ENCODE measurements at regions not wholly inside any gene's neighbourhood (a gene's known extent, or its start where the extent isn't known, plus 50 kb on each side); places are given as distances from the start of the nearest gene placed in this dataset.

GRCh38 chr15:77853008-77853328 lies 220.3 kb upstream of the LINGO1 start:
- H3K27me3 Mint-ChIP-seq: peaks cover 7% of the 10 kb centered on the region

GRCh38 chr15:77852241-77853007 lies 219.7 kb upstream of the LINGO1 start:
- Mint-ChIP-seq H3K9me3 (ENCODE audit: low read depth) (no peaks in the 10 kb centered on the region), H3K4me1 (ENCODE audit: low read depth) (no peaks in the 10 kb centered on the region), H3K36me3 (no peaks in the 10 kb centered on the region), H3K27me3 (peaks cover 9% of the 10 kb centered on the region), H3K27ac (no peak overlapping the region), H3K4me3 (no peak overlapping the region)

More at GRCh38 chr15:77853008-77853328, 220.3 kb upstream of the LINGO1 start:
- Mint-ChIP-seq H3K27ac (no peak overlapping the region), H3K4me1 (ENCODE audit: low read depth) (no peaks in the 10 kb centered on the region), H3K36me3 (no peaks in the 10 kb centered on the region), H3K4me3 (no peak overlapping the region), H3K9me3 (ENCODE audit: low read depth) (no peaks in the 10 kb centered on the region)

GRCh38 chr15:77851691-77852090 lies 219.0 kb upstream of the LINGO1 start:
- Mint-ChIP-seq H3K27ac (no peak overlapping the region), H3K27me3 (peaks cover 14% of the 10 kb centered on the region), H3K4me1 (ENCODE audit: low read depth) (no peaks in the 10 kb centered on the region), H3K4me3 (no peak overlapping the region), H3K9me3 (ENCODE audit: low read depth) (no peaks in the 10 kb centered on the region), H3K36me3 (no peaks in the 10 kb centered on the region)

GRCh38 chr15:77851086-77851485 lies 218.4 kb upstream of the LINGO1 start:
- H3K27ac Mint-ChIP-seq: no peak overlapping the region
- no peaks in the 10 kb centered on the region for H3K9me3 Mint-ChIP-seq (ENCODE audit: low read depth)
- no peak overlapping the region for H3K4me3 Mint-ChIP-seq
- no peaks in the 10 kb centered on the region for H3K36me3 Mint-ChIP-seq
- H3K4me1 Mint-ChIP-seq (ENCODE audit: low read depth): no peaks in the 10 kb centered on the region
- H3K27me3 Mint-ChIP-seq: peaks cover 11% of the 10 kb centered on the region

GRCh38 chr15:77846986-77847385 lies 214.3 kb upstream of the LINGO1 start:
- peaks cover 4% of the 10 kb centered on the region for H3K36me3 Mint-ChIP-seq
- peaks cover 23% of the 10 kb centered on the region for H3K27me3 Mint-ChIP-seq

GRCh38 chr15:77846360-77846759 lies 213.6 kb upstream of the LINGO1 start:
- no peak overlapping the region for H3K4me3 Mint-ChIP-seq
- peaks cover 4% of the 10 kb centered on the region for H3K36me3 Mint-ChIP-seq
- peaks cover 23% of the 10 kb centered on the region for H3K27me3 Mint-ChIP-seq
- H3K9me3 Mint-ChIP-seq (ENCODE audit: low read depth): peaks cover 4% of the 10 kb centered on the region
- H3K27ac Mint-ChIP-seq: no peak overlapping the region
- no peaks in the 10 kb centered on the region for H3K4me1 Mint-ChIP-seq (ENCODE audit: low read depth)

More at GRCh38 chr15:77846986-77847385, 214.3 kb upstream of the LINGO1 start:
- Mint-ChIP-seq H3K9me3 (ENCODE audit: low read depth) (peaks cover 4% of the 10 kb centered on the region), H3K27ac (no peak overlapping the region), H3K4me1 (ENCODE audit: low read depth) (no peaks in the 10 kb centered on the region), H3K4me3 (no peak overlapping the region)

- Mint-ChIP-seq H3K27ac (no peak overlapping the region), H3K9me3 (ENCODE audit: low read depth) (peaks cover 4% of the 10 kb centered on the region), H3K27me3 (peaks cover 23% of the 10 kb centered on the region), H3K36me3 (peaks cover 4% of the 10 kb centered on the region), H3K4me3 (no peak overlapping the region), H3K4me1 (ENCODE audit: low read depth) (no peaks in the 10 kb centered on the region)
These were observed 212.2 kb upstream of the LINGO1 start for GRCh38 chr15:77844798-77845446.

GRCh38 chr15:77843546-77843945 lies 210.8 kb upstream of the LINGO1 start:
- Mint-ChIP-seq H3K36me3 (peaks cover 4% of the 10 kb centered on the region), H3K4me1 (ENCODE audit: low read depth) (no peaks in the 10 kb centered on the region), H3K9me3 (ENCODE audit: low read depth) (peaks cover 4% of the 10 kb centered on the region), H3K4me3 (no peak overlapping the region), H3K27me3 (peaks cover 20% of the 10 kb centered on the region), H3K27ac (no peak overlapping the region)

GRCh38 chr15:77840991-77841775 lies 208.5 kb upstream of the LINGO1 start:
- H3K27ac Mint-ChIP-seq: no peak overlapping the region
- H3K9me3 Mint-ChIP-seq (ENCODE audit: low read depth): peaks cover 4% of the 10 kb centered on the region
- H3K4me1 Mint-ChIP-seq (ENCODE audit: low read depth): no peaks in the 10 kb centered on the region
- peaks cover 4% of the 10 kb centered on the region for H3K36me3 Mint-ChIP-seq
- H3K27me3 Mint-ChIP-seq: peaks cover 14% of the 10 kb centered on the region
- no peak overlapping the region for H3K4me3 Mint-ChIP-seq

GRCh38 chr15:77839970-77840905 lies 207.5 kb upstream of the LINGO1 start:
- Mint-ChIP-seq H3K27me3 (peaks cover 11% of the 10 kb centered on the region), H3K4me1 (ENCODE audit: low read depth) (no peaks in the 10 kb centered on the region), H3K4me3 (no peak overlapping the region), H3K36me3 (peaks cover 4% of the 10 kb centered on the region), H3K27ac (no peak overlapping the region), H3K9me3 (ENCODE audit: low read depth) (peaks cover 4% of the 10 kb centered on the region)

GRCh38 chr15:77839456-77839855 lies 206.7 kb upstream of the LINGO1 start:
- no peaks in the 10 kb centered on the region for H3K4me1 Mint-ChIP-seq (ENCODE audit: low read depth)
- no peak overlapping the region for H3K4me3 Mint-ChIP-seq
- no peak overlapping the region for H3K27ac Mint-ChIP-seq
- no peaks in the 10 kb centered on the region for H3K9me3 Mint-ChIP-seq (ENCODE audit: low read depth)
- H3K36me3 Mint-ChIP-seq: no peaks in the 10 kb centered on the region
- peaks cover 8% of the 10 kb centered on the region for H3K27me3 Mint-ChIP-seq

- H3K9me3 Mint-ChIP-seq (ENCODE audit: low read depth): no peaks in the 10 kb centered on the region
- H3K27ac Mint-ChIP-seq: no peak overlapping the region
- peaks cover 4% of the 10 kb centered on the region for H3K27me3 Mint-ChIP-seq
- no peaks in the 10 kb centered on the region for H3K36me3 Mint-ChIP-seq
- no peak overlapping the region for H3K4me3 Mint-ChIP-seq
- no peaks in the 10 kb centered on the region for H3K4me1 Mint-ChIP-seq (ENCODE audit: low read depth)
These were observed 205.9 kb upstream of the LINGO1 start for GRCh38 chr15:77838595-77838994.

- Mint-ChIP-seq H3K27me3 (peaks cover 3% of the 10 kb centered on the region), H3K4me1 (ENCODE audit: low read depth) (no peaks in the 10 kb centered on the region), H3K9me3 (ENCODE audit: low read depth) (no peaks in the 10 kb centered on the region), H3K36me3 (no peaks in the 10 kb centered on the region), H3K4me3 (no peak overlapping the region), H3K27ac (no peak overlapping the region)
These were observed 205.3 kb upstream of the LINGO1 start for GRCh38 chr15:77838061-77838460.

- H3K36me3 Mint-ChIP-seq: no peaks in the 10 kb centered on the region
- H3K27me3 Mint-ChIP-seq: peaks cover 3% of the 10 kb centered on the region
- no peaks in the 10 kb centered on the region for H3K4me1 Mint-ChIP-seq (ENCODE audit: low read depth)
- no peaks in the 10 kb centered on the region for H3K9me3 Mint-ChIP-seq (ENCODE audit: low read depth)
- H3K4me3 Mint-ChIP-seq: no peak overlapping the region
- H3K27ac Mint-ChIP-seq: no peak overlapping the region
These were observed 204.9 kb upstream of the LINGO1 start for GRCh38 chr15:77837649-77838025.

Measured in activated naive CD8-positive, alpha-beta T cell (primary cell).